Ecto neural progenitor cell (in vitro differentiated cells): ENCODE measurements at regions not wholly inside any gene's neighbourhood (a gene's known extent, or its start where the extent isn't known, plus 50 kb on each side); places are given as distances from the start of the nearest gene placed in this dataset.
"Not testable (repeated sequence)": the region's sequence is repeated elsewhere in the genome, so short reads cannot be mapped to it uniquely, and the experiment has no call there.

Experiments
- DNase-seq: peaks from one replicate; pipeline ENCODE4 v3.0.0-alpha.2; 2018; ENCODE audit warnings: low spot score

DNA sequence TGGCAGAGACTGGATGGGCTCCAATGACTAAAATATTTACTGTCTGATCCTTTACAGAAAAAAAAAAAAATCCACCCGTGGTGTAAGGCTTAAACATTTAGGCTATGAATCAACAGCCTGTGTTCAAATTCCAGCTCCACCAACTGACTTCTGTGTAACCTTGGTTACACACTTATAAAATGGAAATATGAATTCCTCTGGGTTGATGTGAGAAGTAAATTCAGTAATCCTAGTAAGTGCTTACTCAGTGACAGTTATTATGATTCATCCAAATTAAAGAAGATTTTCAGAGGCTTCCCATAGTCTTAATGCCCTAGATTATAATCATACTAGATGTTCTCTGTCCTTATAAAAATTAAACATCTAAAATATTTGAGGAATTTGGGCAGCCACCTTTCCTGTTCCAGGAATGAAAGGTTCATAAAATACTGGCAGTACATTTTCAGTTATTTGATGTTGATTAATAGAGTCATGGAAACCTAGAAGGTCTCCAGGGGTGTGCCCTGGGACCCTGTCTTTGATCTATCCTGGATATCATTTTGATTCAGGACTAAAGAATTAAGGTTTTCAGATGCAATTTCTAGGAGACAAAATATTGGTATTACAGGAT is 180.3 kb upstream of the ZNF217 start:
- no peak for DNase-seq

DNA sequence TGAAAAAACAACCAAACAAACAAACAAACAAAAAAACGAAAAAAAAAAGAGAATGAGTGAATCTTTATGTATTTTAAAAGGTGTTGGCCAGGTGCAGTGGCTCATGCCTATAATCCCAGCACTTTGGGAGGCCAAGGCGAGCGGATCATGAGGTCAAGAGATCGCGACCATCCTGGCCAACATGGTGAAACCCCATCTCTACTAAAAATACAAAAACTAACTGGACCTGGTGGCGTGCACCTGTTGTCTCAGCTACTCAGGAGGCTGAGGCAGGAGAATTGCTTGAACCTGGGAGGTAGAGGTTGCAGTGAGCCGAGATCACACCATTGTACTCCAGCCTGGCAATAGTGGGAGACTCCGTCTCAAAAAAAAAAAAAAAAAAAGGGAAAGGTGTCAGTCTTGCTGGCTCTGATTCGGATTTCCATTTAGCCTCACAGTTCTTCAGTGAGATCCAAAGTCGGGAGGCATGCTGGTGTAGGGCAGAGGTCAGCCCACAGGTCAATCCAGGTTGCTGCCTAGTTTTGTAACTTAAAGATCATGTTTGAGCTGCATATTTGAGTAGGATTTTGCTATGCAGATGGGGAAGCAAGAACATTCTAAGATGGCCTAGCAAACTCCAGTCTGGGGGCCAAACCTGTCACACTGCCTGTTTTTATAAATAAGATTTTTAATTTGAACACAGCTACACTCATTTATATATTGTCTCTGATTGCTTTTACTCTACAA is 179.6 kb upstream of the ZNF217 start:
- not testable (repeated sequence) for DNase-seq

DNA sequence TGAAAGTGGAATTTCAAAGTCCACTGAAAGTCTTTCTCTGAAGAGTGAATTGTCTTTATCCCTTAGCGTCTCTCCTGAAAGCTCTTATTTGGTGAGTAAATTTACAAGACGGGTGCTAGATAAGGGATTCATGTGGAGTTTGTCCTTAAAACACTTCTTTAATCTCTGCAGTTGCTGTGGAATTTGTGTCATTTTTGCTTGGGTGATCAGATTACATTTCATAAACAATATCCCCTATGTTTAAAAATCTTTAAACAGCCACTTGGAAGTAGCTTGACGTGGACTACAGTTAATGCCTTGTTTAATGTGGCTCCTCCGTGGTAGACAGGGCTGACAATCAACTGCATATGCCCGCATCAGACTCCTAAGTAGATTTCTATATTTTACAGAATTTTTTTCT is 175.4 kb upstream of the ZNF217 start:
- DNase-seq: no peak

DNA sequence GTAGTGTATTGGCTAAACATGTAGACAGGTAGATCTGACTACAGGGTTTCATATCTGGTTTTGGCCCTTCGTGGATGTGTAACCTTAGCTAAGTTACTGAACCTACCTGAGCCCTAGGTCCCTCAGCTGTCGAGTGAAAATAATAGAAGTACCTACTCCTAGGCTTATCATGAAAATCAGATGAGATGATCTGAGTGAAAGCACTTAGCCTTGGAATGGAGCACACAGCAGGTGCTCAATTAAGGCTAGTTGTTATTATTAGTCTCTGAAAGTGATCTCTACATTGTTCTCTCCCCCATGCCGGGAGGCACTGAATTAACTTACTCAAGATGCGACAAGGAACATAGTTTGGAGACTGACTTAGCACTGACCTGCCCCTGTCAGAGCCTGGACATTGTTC is 174.7 kb upstream of the ZNF217 start:
- no peak for DNase-seq

DNA sequence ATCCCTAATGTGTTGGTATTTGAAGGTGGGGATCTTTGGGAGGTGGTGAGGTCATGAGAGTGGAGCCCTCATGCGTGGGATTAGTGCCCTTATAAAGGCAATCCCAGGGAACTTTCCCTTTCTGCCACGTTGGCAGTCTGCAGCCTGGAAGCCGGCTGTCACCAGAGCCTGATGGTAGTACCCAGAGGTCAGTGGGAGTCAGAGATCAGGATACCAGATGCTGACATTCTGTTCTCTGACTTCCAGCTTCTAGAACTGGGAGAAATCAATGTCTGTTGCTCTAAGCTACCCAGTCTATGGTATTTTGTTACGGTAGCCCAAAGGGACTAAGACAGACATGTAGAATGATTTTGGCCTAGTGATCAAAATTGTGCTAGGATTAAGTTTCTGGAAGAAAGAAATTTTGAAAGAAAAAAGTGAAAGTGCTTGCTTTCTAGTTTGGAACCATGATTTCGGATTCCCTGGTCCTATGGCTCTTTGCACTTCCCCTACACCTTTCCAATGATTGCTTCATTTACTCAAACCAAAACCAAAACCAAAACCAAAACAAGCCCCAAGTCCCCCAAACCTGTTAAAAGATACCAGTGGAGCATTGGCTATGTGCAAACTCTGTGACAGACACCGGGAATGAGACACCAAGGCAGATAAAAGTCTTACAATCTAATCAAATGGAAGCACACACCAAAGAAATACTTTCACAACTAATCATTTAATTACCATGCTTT is 173.7 kb upstream of the ZNF217 start:
- no peak for DNase-seq

DNA sequence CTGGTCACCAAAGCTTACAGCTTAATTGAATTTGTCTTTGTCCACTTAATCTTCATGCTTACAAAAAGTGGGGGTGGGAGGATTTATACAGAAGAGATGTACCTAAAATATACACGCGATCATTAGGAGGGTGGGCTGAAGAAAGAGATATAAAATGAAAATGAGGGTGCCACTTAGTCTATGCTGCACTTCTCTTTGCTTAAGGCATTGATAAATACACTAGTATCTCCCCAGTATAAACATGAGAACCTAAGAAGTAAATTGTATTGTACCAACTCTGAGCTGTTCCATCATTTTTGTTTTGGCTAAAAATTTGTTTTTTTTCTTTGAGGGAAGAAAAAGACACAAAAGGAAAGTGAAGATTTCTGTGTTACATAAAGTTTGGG is 170.8 kb upstream of the ZNF217 start:
- no peak for DNase-seq

DNA sequence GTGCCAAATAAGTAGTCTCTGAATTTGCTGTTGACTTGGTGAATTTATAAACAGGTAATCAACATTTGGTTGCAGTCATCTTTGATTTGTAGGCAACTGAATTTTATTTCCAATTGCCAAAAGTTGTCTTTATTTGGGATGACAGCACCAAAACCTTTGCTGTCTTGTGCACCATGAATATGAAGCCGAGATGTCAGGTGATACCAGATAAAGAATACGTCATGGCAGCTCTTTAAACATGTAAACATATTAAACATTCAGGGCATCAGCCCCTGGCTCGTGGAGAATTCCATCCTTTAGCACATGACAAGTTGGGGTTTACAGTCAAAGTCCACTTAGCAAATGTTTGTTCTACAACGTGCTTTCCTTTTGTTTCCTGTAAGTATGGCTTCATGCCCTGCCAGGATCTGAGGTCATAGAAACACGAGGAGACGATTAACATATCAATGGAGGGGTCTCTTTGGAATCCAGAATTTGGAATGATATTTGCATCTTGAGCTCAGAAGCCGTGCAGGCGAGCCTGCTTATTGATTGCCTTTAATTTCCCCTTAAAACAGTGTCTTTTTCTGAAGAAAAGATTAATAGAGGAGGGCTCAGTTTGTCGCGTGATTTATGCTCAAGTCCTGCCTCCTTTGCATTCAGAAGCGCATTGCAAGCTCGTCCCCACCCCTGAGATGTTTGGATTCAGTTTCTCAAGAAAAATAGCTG is 170.2 kb upstream of the ZNF217 start:
- DNase-seq: no peak

DNA sequence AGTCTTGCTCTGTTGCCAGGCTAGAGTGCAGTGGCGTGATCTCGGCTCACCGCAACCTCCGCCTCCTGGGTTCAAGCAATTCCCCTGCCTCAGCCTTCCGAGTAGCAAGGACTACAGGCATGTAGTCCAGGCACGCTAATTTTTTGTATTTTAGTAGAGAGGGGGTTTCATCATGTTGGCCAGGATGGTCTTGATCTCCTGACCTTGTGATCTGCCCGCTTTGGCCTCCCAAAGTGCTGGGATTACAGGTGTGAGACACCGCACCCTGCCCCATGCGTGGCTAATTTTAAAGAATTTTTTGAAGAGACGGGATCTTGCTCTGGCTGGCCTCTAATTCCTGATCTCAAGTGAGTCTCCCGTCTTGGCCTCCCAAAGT is 168.8 kb upstream of the ZNF217 start:
- not testable (repeated sequence) for DNase-seq

DNA sequence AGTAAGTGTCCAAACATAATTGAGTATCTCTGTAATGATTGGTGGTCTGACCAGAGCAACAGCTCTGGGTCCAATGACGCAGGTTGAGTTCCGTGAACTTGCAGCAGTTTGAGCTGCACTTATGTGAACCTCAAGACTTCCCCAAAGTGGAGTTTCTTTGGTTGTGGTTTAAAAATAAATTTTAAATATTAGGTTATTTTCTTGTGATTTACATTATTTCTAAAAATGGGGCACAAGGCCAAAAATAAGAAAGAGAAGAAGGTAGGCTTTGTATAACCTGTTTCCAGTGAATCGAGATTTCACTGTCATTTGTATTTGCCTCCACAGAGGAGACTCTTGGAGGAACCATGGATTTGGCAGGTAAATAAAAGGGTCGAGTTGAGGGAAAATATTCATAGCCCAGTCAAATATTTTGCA is 166.4 kb upstream of the ZNF217 start:
- DNase-seq: no peak

DNA sequence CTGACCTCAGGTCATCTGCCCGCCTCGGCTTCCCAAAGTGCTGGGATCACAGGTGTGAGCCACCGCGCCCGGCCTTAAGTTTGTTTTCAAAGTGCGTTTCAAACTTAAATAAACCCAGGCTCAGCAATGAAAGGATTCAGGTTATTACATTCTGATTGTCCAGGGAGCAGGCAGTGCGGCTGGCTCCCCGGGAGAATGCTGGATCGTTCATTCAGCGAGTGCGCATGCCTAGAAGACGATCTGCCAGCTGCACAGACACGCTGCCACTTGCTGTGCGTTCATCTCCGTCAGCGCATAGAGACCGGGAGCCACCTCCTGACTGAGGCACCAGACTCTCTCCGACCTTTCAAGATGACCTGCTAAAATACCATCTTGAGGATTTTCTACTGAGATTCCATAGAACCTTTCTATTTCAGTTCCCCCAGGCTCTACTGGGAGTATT is 163.9 kb upstream of the ZNF217 start:
- no peak for DNase-seq

DNA sequence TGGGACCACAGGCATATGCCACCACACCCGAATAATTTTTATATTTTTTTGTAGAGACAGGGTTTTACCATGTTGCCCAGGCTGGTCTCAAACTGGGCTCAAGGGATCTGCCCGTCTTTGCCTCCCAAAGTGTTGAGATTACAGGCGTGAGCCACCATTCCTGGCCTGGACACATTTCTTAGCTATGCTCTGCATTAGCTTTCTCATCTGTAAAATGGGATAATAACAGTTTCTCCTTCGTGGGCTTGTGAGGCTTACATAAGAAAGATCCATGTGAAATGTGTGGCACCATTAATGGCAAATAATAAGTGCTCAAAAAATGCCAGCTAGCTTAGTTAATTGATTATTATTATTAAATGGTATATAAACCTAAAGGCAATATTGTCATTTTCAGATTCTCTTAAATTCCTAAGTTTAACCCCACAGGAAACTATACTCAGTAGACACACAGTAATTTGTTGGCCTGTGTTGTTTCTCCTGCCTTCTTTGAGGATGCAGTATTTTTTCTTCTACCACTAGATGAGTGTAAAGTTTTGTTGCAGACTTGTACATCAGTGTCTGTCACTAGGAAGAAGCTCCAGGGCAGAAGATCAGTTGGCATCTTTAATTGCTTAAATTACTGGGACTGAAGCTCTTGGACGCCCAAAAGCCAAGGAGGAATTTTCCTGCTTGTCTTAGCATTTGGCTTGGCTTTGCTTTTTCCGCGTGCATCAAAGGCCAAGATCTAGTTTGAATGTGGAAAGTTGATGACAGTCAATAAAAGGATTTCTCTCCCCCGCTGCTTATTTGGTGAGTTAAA is 162.3 kb upstream of the ZNF217 start:
- DNase-seq: no peak

DNA sequence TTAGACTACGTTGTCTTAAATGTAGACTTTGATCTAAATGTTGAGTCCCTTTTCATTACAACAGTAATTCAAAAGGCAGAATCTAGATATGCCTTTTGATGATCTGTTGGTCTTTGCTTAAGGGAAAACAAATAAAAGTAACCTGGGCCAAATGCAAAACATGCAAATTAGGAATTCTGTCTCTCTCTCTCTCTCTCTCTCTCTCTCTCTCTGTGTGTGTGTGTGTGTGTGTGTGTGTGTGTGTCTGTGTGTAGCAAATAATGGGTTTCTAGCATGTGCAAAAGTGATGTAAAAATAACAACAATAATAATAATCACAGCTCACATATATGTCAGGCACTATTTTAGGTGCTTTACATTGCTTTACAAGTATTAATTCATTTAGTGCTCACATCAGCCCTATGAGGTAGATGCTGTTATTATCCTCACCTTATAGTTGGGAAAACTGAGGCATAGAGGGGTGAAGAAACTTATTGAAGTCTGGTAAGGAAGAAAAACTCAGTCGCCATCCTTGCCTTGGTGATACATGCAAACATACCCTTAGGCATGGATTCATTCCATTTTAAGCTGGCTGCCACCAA is 160.3 kb upstream of the ZNF217 start:
- DNase-seq: no peak

DNA sequence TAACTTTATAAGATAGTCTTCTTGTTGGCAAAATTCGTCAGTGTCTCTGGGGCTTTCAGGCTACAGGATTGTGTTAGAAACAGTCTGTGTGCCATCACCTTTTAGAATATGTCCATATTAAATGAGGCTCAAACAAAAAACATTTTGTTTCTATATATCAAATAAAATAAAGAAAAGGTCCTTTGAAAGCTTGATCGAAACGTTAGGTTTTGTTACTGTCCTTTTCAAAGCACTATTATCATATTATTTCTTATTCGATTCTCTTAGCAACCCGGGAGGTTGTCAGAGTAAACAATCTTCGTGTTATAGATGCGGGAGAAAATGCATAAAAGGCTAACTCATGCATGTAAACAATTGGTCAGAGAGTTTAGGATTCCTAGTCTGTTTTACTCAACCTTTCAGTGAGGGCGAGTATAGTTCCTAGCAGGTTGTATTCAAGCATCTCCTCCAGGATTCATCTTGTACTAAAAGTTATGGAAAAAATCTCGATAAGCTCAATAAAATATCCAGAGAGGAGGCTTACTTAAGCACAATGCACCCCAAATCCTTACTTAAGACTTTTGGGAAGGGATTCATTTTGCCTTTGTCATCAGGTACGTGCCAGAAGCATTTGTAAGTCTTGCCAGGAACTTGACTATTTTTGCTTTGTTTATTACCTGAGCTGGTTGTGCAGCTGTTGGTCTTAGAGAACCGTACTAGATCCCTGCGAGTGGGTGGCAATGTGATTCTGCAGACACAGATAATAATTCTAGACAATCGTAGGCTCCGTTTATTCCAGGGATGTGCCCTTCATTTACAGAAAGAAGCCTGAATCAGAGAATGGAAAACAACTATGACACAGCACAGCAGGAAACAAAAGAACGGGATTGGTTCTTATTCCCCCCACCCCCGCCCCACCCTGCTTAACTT is 159.6 kb upstream of the ZNF217 start:
- DNase-seq: no peak

DNA sequence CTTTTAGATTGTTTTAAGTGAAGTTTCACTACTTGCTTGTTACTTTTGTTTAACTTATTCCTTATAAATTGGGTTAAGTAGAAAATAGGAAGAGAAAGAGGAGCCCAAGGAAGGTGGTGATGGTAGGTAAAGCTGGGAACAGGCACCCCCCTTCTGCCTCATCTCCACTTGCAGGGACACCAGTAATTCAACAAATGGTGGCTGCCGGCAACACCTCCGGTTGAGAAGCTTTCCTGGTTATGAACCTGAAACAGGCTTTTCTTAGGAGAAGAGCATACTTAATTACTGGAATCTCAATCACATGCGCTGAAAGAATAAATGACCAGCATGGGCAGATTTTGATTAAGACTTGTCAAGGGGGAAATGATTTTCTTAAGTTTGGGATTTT is 158.9 kb upstream of the ZNF217 start:
- no peak for DNase-seq

DNA sequence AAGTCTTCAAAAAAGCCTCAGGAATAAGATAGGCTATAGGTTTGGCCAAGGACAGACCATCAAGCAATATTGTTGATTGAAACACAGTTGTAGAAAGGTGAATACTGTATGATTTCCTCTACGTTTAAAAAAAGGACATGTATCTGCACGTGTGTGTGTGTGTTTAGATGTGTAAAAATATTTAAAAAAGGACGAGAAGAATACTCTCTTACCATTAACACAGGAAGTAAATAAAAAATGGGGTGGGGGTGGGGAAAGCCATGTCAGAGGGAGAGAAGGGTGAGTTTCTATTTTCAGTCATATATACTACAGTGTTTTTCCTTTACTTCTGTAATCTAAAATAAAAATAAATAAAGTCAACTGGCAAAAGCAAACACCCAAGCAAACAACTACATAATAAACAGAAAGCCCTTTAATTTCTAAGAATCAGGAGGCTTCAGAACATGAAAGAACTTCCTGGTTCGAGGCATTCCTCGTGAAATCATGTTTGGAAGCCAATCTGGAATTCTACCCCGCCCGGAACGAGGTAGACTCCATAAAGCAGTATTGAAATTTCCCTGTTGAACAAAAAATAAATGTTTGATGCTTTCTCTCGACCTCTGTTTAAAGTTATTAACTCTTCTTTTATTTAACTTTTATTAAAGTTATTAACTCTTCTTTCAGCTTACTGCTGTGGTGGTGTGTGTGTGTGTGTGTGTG is 158.1 kb upstream of the ZNF217 start:
- DNase-seq: no peak

DNA sequence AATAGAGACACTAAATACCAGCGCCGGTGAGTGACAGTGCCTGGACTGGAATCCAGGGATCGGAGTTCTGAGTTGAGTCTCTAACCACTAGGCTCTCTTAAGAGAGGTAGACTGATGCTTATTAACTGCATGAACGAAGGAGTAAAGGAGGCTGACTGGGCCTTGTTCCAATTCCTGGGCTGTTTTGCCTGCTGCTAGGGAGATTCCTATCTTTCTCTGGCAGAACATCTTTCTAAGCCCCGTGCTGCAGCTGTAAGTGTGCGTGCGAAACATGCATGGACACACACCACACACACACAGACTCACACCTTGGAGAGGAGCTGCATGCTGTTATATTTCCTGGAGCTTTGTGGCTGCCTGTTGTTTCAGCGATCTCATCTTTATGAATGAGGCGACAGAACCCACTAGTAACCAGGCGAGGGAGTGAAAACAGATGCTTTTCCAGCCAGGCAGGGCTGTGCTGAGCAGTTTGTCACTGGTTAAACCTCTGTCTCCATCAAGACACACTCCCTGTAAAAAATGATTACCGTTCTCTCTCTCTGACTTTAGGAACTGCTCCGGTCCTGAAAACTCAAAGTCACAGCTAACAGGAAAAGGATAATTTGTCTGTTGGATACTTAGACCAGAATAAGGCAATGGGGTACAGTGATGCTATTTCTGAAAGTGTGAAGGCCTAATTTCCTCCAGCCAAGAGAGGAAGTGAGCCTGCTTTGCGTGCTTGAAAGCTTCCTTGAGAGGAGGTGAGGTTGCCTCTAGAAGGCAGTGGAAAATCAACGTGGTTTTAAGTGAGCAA is 157.4 kb upstream of the ZNF217 start:
- DNase-seq: no peak

DNA sequence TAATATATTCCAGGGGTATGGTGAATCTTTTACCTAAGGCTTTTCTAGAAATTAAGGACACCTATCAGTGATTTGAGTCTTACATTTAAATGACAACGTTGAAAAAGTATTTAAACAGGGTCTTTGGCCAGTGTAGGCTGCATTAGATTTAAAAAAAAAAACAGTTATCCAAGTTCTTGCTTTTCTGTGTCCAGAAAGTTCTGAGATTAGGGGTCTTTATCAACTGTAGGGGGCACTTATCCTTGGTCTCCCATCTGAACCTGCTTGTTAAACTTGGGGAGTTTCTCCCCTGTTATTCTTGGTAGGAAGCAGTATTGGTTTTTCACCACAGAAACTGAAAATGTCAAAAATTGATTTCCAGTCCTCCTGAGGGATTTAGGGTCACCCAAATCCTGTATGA is 155.9 kb upstream of the ZNF217 start:
- DNase-seq: no peak

DNA sequence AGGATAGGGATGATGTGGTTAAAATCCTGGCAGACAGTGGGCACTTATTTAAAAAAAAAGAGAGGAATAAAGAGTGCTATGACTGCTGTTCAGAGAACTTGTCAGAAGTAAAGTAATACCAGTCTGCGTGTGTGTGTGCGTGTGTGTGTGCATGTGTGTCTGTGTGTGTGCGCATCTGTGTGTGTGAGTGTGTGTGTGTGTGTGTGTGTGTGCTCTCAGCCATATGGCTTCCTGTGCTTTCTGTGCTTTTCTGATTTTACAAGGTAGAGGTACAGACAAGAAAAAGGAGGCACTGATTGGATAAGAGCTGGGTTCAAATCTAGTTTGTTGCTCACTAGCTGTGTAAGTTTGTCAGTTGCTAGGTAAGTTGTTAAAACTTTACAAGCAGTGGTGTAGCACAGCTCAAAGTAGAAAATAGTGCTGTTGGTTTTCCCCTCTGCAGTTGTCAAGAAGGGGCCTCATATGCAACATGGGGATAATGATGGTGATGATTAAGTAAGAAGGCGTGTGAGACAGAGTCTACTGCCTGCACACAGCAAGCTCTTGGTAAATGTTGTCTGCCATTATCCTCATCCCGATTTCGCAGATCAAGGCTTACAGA is 155.3 kb upstream of the ZNF217 start:
- no peak for DNase-seq

DNA sequence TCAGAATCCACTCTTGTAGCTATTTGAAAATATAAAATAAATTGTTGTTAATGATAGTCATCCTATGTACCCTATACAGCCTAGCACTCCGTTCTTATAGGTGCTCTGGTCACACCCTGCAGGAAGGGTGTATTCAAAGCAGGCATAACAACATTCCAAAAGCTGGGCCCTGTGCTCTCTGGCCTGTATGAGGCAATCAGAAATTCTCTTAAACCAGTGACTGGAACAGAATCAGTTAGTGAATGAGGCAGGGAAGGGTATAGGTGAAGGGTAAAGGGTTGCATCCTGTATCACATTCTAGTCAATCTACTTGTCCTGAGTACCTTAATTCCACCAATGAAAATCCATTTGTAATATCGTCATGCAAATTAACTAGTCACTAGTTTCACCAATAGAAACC is 154.5 kb upstream of the ZNF217 start:
- no peak for DNase-seq
